ENCODE measurements at regions not wholly inside any gene's neighbourhood (a gene's known extent, or its start where the extent isn't known, plus 50 kb on each side); places are given as distances from the start of the nearest gene placed in this dataset.
A peak's percentile ranks its signal among the peaks of the same experiment; 100 is the strongest.

DNA sequence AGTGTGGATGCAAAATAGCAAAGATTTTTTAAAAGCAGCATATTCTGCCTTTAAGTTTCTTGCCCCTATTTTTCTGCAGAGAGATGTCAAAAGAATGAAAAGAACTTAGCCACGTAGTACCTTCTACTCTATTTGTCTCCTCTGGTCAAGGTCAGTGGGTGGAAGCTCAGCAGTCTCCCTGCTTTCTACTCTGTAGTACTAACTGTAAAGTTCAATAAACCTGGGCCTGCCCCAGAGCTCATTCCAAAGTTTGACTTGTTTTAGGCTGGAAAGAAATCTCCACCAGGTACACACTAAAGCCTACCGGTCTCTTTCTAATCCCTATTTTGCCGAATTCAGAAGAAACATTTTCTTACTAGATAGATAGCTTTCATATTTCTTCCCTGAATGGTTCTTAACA lies 247.9 kb upstream of the ARHGAP20 start:
- no peak for DNase-seq (ENCODE audit: low spot score)
- TF ChIP-seq HNF4G (IDR thresholded peaks at IDR 0.05) (peak; percentile 28), YY1 (IDR thresholded peaks at IDR 0.05) (no peak), JUND (IDR thresholded peaks at IDR 0.05) (peak in 1 of 2 donors; percentile 26), NR2F2 (IDR thresholded peaks at IDR 0.05) (no peak), HNF4A (conservative IDR thresholded peaks at IDR 0.05) (peak; percentile 81 to 82), FOXA1 (IDR thresholded peaks at IDR 0.05) (no peak), EGR1 (IDR thresholded peaks at IDR 0.05; ENCODE audit: low read depth in 2 of 2) (no peak), RAD21 (IDR thresholded peaks at IDR 0.05) (peak; percentile 10 to 25), RXRA (IDR thresholded peaks at IDR 0.05) (peak; percentile 65 to 79), GABPA (IDR thresholded peaks at IDR 0.05 in 1 of 2, conservative IDR thresholded peaks at IDR 0.05 in 1 of 2) (no peak), SP1 (IDR thresholded peaks at IDR 0.05) (peak; percentile 27), TAF1 (conservative IDR thresholded peaks at IDR 0.05) (no peak), FOXA2 (IDR thresholded peaks at IDR 0.05) (no peak)
- TF ChIP-seq, protein P1, sequence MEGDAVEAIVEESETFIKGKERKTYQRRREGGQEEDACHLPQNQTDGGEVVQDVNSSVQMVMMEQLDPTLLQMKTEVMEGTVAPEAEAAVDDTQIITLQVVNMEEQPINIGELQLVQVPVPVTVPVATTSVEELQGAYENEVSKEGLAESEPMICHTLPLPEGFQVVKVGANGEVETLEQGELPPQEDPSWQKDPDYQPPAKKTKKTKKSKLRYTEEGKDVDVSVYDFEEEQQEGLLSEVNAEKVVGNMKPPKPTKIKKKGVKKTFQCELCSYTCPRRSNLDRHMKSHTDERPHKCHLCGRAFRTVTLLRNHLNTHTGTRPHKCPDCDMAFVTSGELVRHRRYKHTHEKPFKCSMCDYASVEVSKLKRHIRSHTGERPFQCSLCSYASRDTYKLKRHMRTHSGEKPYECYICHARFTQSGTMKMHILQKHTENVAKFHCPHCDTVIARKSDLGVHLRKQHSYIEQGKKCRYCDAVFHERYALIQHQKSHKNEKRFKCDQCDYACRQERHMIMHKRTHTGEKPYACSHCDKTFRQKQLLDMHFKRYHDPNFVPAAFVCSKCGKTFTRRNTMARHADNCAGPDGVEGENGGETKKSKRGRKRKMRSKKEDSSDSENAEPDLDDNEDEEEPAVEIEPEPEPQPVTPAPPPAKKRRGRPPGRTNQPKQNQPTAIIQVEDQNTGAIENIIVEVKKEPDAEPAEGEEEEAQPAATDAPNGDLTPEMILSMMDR (IDR thresholded peaks at IDR 0.05; ENCODE audit: low read depth, low read length, missing input control) = no peak
- TF ChIP-seq, protein P2, sequence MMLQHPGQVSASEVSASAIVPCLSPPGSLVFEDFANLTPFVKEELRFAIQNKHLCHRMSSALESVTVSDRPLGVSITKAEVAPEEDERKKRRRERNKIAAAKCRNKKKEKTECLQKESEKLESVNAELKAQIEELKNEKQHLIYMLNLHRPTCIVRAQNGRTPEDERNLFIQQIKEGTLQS (IDR thresholded peaks at IDR 0.05) = no peak
- TF ChIP-seq, protein P3, sequence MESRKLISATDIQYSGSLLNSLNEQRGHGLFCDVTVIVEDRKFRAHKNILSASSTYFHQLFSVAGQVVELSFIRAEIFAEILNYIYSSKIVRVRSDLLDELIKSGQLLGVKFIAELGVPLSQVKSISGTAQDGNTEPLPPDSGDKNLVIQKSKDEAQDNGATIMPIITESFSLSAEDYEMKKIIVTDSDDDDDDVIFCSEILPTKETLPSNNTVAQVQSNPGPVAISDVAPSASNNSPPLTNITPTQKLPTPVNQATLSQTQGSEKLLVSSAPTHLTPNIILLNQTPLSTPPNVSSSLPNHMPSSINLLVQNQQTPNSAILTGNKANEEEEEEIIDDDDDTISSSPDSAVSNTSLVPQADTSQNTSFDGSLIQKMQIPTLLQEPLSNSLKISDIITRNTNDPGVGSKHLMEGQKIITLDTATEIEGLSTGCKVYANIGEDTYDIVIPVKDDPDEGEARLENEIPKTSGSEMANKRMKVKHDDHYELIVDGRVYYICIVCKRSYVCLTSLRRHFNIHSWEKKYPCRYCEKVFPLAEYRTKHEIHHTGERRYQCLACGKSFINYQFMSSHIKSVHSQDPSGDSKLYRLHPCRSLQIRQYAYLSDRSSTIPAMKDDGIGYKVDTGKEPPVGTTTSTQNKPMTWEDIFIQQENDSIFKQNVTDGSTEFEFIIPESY (IDR thresholded peaks at IDR 0.05) = no peak
- TF ChIP-seq, protein P4, sequence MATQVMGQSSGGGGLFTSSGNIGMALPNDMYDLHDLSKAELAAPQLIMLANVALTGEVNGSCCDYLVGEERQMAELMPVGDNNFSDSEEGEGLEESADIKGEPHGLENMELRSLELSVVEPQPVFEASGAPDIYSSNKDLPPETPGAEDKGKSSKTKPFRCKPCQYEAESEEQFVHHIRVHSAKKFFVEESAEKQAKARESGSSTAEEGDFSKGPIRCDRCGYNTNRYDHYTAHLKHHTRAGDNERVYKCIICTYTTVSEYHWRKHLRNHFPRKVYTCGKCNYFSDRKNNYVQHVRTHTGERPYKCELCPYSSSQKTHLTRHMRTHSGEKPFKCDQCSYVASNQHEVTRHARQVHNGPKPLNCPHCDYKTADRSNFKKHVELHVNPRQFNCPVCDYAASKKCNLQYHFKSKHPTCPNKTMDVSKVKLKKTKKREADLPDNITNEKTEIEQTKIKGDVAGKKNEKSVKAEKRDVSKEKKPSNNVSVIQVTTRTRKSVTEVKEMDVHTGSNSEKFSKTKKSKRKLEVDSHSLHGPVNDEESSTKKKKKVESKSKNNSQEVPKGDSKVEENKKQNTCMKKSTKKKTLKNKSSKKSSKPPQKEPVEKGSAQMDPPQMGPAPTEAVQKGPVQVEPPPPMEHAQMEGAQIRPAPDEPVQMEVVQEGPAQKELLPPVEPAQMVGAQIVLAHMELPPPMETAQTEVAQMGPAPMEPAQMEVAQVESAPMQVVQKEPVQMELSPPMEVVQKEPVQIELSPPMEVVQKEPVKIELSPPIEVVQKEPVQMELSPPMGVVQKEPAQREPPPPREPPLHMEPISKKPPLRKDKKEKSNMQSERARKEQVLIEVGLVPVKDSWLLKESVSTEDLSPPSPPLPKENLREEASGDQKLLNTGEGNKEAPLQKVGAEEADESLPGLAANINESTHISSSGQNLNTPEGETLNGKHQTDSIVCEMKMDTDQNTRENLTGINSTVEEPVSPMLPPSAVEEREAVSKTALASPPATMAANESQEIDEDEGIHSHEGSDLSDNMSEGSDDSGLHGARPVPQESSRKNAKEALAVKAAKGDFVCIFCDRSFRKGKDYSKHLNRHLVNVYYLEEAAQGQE (IDR thresholded peaks at IDR 0.05) = no peak
- TF ChIP-seq, protein P5, sequence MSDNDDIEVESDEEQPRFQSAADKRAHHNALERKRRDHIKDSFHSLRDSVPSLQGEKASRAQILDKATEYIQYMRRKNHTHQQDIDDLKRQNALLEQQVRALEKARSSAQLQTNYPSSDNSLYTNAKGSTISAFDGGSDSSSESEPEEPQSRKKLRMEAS (IDR thresholded peaks at IDR 0.05) = no peak
- no peaks in the 10 kb centered on the region for H3K9me3 ChIP-seq (ENCODE audit: control insufficient read depth in 4 of 4, low read length in 3 of 4)
- H3K27ac ChIP-seq (ENCODE audit: low read depth in 1 of 2, low read length in 2 of 2) = no peak overlapping the region
- WGBS = 40% methylated on average over 3 of the region's 3 CpGs
- no peak overlapping the region for H3K4me3 ChIP-seq (ENCODE audit: low read depth in 1 of 3, low read length in 3 of 3)
- H3K4me1 ChIP-seq (ENCODE audit: control insufficient read depth in 4 of 4, insufficient read depth in 4 of 4, low read length in 3 of 4) = peaks cover 0 to 3% (median 1%) of the 10 kb centered on the region in 4 donors
- H3K27me3 ChIP-seq (ENCODE audit: control insufficient read depth in 4 of 4, insufficient read depth in 4 of 4, low read length in 3 of 4) = no peaks in the 10 kb centered on the region
- H3K9ac ChIP-seq (ENCODE audit: low read depth in 1 of 2, low read length in 2 of 2) = no peak overlapping the region
- H3K36me3 ChIP-seq (ENCODE audit: control insufficient read depth in 4 of 4, insufficient read depth in 3 of 4, low read depth in 1 of 4, low read length in 3 of 4) = no peaks in the 10 kb centered on the region
